IMR-90 (cell line): ENCODE measurements at regions not wholly inside any gene's neighbourhood (a gene's known extent, or its start where the extent isn't known, plus 50 kb on each side); places are given as distances from the start of the nearest gene placed in this dataset.

ENCODE experiments used
- ATAC-seq: fragments of 200-7000 bp; cut with Tn5 transposase; 2 replicates; pipeline ENCODE4 v1.9.1; 2020; ENCODE audit warnings: low read depth, mild to moderate bottlenecking, moderate library complexity
- BruUV-seq: library from RNA; stranded (reverse); fragments of 400-500 nt; replicated peaks from 2 replicates; lab custom pipeline; 2021; lab: Mats Ljungman, UMichigan
- CTCF ChIA-PET: fragments of 300-600 bp; formaldehyde crosslinking; extraction: SDS; loops from one replicate; lab custom pipeline; 2021; ENCODE audit warnings: antibody characterized with exemption; lab: Yijun Ruan, JAX
- POLR2A ChIA-PET: fragments of 300-600 bp; sonication (Branson Sonifier 250); formaldehyde crosslinking; loops from one replicate; lab custom pipeline; 2022; ENCODE audit warnings: antibody characterized with exemption; ENCODE audit not compliant: unreplicated experiment; lab: Charles Lee
- DNase-seq: peaks from one replicate; pipeline ENCODE4 v3.0.0; 2013
- H2AFZ ChIP-seq: replicated peaks from 2 replicates; pipeline ENCODE3; 2013; ENCODE audit warnings: low read length, mild to moderate bottlenecking; ENCODE audit not compliant: poor library complexity
- H2AK5ac ChIP-seq: 2 replicates; pipeline ENCODE4 v1.6.1; 2013; ENCODE audit warnings: low read depth, low read length, inconsistent platforms
- H2AK9ac ChIP-seq: replicated peaks from 2 replicates; pipeline ENCODE3; 2013; ENCODE audit warnings: mild to moderate bottlenecking, low read depth, low read length, moderate library complexity; ENCODE audit not compliant: poor library complexity
- H2BK120ac ChIP-seq: 2 replicates; pipeline ENCODE4 v1.6.1; 2013; ENCODE audit warnings: low read depth, low read length, inconsistent platforms
- H2BK15ac ChIP-seq: 3 replicates; pipeline ENCODE4 v1.6.1; 2013; ENCODE audit warnings: low read depth, low read length, inconsistent platforms
- H2BK20ac ChIP-seq: 2 replicates; pipeline ENCODE4 v1.6.1; 2013; ENCODE audit warnings: low read depth, mild to moderate bottlenecking, inconsistent platforms, low read length, moderate library complexity
- H2BK5ac ChIP-seq: 2 replicates; pipeline ENCODE4 v1.6.1; 2013; ENCODE audit warnings: mild to moderate bottlenecking, low read depth, low read length, inconsistent platforms; ENCODE audit not compliant: poor library complexity, severe bottlenecking
- H3K14ac ChIP-seq: replicated peaks from 2 replicates; pipeline ENCODE4 v1.6.1; 2013; ENCODE audit warnings: low read depth, low read length, inconsistent platforms
- H3K18ac ChIP-seq: 2 replicates; pipeline ENCODE4 v1.6.1; 2013; ENCODE audit warnings: low read depth, low read length, control low read depth
- H3K23ac ChIP-seq: 2 replicates; pipeline ENCODE4 v1.6.1; 2013; ENCODE audit warnings: low read depth, low read length, inconsistent platforms
- H3K27ac ChIP-seq: 2 replicates; pipeline ENCODE4 v1.5.1; 2013; ENCODE audit warnings: mild to moderate bottlenecking, control low read depth, low read length; ENCODE audit not compliant: insufficient read depth
- H3K27me3 ChIP-seq: 2 replicates; pipeline ENCODE4 v1.6.1; 2013; ENCODE audit warnings: low read length; ENCODE audit not compliant: control insufficient read depth, insufficient read depth
- H3K36me3 ChIP-seq: 2 replicates; pipeline ENCODE4 v1.6.1; 2013; ENCODE audit warnings: low read length, mixed read lengths; ENCODE audit not compliant: control insufficient read depth, insufficient read depth
- H3K4ac ChIP-seq: 2 replicates; pipeline ENCODE4 v1.6.1; 2013; ENCODE audit warnings: low read depth, low read length, inconsistent platforms
- H3K4me1 ChIP-seq: 2 replicates; pipeline ENCODE4 v1.6.1; 2013; ENCODE audit warnings: low read length, mixed read lengths; ENCODE audit not compliant: control insufficient read depth, insufficient read depth
- H3K4me2 ChIP-seq: 2 replicates; pipeline ENCODE4 v1.6.1; 2013; ENCODE audit warnings: low read depth, mild to moderate bottlenecking, control low read depth, low read length, moderate library complexity
- H3K4me3 ChIP-seq: 2 replicates; pipeline ENCODE4 v1.5.1; 2013; ENCODE audit warnings: low read depth, mild to moderate bottlenecking, control low read depth, low read length, moderate library complexity; ENCODE audit not compliant: insufficient read depth
- H3K56ac ChIP-seq: 2 replicates; pipeline ENCODE4 v1.6.1; 2013; ENCODE audit warnings: low read length, inconsistent platforms; ENCODE audit not compliant: insufficient read depth; ENCODE audit errors: extremely low read depth
- H3K79me1 ChIP-seq, 2 experiments: 2 replicates each; pipeline ENCODE4 v1.6.1; 2013; ENCODE audit warnings: low read length in 2 of 2, inconsistent platforms in 1 of 2, low read depth in 1 of 2
- H3K9ac ChIP-seq: 2 replicates; pipeline ENCODE4 v1.6.1; 2013; ENCODE audit warnings: low read depth, low read length, control low read depth
- H3K9me1 ChIP-seq: 2 replicates; pipeline ENCODE4 v1.6.1; 2013; ENCODE audit warnings: low read length, inconsistent platforms; ENCODE audit not compliant: insufficient read depth
- H3K9me3 ChIP-seq: 2 replicates; pipeline ENCODE4 v1.6.1; 2013; ENCODE audit warnings: low read length; ENCODE audit not compliant: control insufficient read depth, insufficient read depth
- H4K20me1 ChIP-seq: 2 replicates; pipeline ENCODE4 v1.6.1; 2013; ENCODE audit warnings: low read length, inconsistent platforms; ENCODE audit not compliant: insufficient read depth
- H4K5ac ChIP-seq: 2 replicates; pipeline ENCODE4 v1.6.1; 2013; ENCODE audit warnings: mild to moderate bottlenecking, low read depth, low read length, control low read depth
- H4K8ac ChIP-seq, 2 experiments: 2 replicates each; pipeline ENCODE4 v1.6.1; 2013; ENCODE audit warnings: low read depth in 2 of 2, low read length in 2 of 2, control low read depth in 1 of 2, inconsistent platforms in 1 of 2
- H4K91ac ChIP-seq: 2 replicates; pipeline ENCODE4 v1.6.1; 2013; ENCODE audit warnings: low read depth, low read length, inconsistent platforms; ENCODE audit not compliant: insufficient read depth
- BHLHE40 ChIP-seq: fragments of 150-350 bp; IDR thresholded peaks from 2 replicates; pipeline ENCODE4 v1.6.1; 2016; ENCODE audit warnings: mild to moderate bottlenecking, low read depth, low read length
- CEBPB ChIP-seq: IDR thresholded peaks from 2 replicates; pipeline ENCODE4 v1.6.1; 2012; ENCODE audit warnings: low read depth, low read length, improper control_type of control experiment
- CHD1 ChIP-seq: IDR thresholded peaks from 2 replicates; pipeline ENCODE4 v1.6.1; 2012; ENCODE audit warnings: low read depth, low read length, improper control_type of control experiment
- FOS ChIP-seq: fragments of 150-350 bp; IDR thresholded peaks from 2 replicates; pipeline ENCODE4 v1.6.1; 2016; ENCODE audit warnings: low read depth, low read length
- MAFK ChIP-seq: IDR thresholded peaks from 2 replicates; pipeline ENCODE4 v1.6.1; 2012; ENCODE audit warnings: low read depth, low read length, improper control_type of control experiment
- MAZ ChIP-seq: IDR thresholded peaks from 2 replicates; pipeline ENCODE4 v1.6.1; 2012; ENCODE audit warnings: low read depth, mild to moderate bottlenecking, low read length, improper control_type of control experiment, moderate library complexity, borderline replicate concordance
- MXI1 ChIP-seq: IDR thresholded peaks from 2 replicates; pipeline ENCODE4 v1.6.1; 2012; ENCODE audit warnings: low read depth, mild to moderate bottlenecking, low read length, moderate library complexity, borderline replicate concordance
- NFE2L2 ChIP-seq: fragments of 150-350 bp; IDR thresholded peaks from 2 replicates; pipeline ENCODE4 v1.6.1; 2016; ENCODE audit warnings: low read depth, mild to moderate bottlenecking, low read length
- POLR2A ChIP-seq: IDR thresholded peaks from 2 replicates; pipeline ENCODE4 v1.6.1; 2012; ENCODE audit warnings: mild to moderate bottlenecking, low read depth, low read length
- RAD21 ChIP-seq: IDR thresholded peaks from 2 replicates; pipeline ENCODE4 v1.6.1; 2012; ENCODE audit warnings: low read length, improper control_type of control experiment
- RCOR1 ChIP-seq: IDR thresholded peaks from 2 replicates; pipeline ENCODE4 v1.6.1; 2012; ENCODE audit warnings: mild to moderate bottlenecking, low read length, improper control_type of control experiment; ENCODE audit not compliant: insufficient replicate concordance
- RFX5 ChIP-seq: IDR thresholded peaks from 2 replicates; pipeline ENCODE4 v1.8.0; 2012; ENCODE audit warnings: low read depth, mild to moderate bottlenecking, low read length, moderate library complexity
- SMC3 ChIP-seq: fragments of 150-350 bp; IDR thresholded peaks from 2 replicates; pipeline ENCODE4 v1.6.1; 2016; ENCODE audit warnings: low read depth, mild to moderate bottlenecking, antibody characterized with exemption, low read length, moderate library complexity
- WGBS, 2 experiments: methylation state at CpG; one replicate each; pipeline versions ENCODE4 v1.1.5 to v1.1.7; 2013; ENCODE audit warnings: missing lambda C conversion rate in 2 of 2; ENCODE audit not compliant: insufficient read length in 1 of 2; ENCODE audit errors: extremely low coverage in 2 of 2; 5-methylcytosine and 5-hydroxymethylcytosine counted together
- dilution Hi-C: fragments of 300-500 bp; cut with HindIII; formaldehyde crosslinking; loops from one replicate; pipeline ENCODE4 v1.14.3; 2018; ENCODE audit warnings: low sequenced_read_pairs; ENCODE audit not compliant: unreplicated experiment
- in situ Hi-C: fragments of 300-500 bp; cut with MboI; formaldehyde crosslinking; loops from 3 replicates; pipeline ENCODE4 v1.14.3; 2019; ENCODE audit warnings: low sequenced_read_pairs, inconsistent platforms, mixed read lengths
- intact Hi-C: fragments of 100-400 bp; cut with micrococcal nuclease; formaldehyde crosslinking; loops from 2 replicates; pipeline ENCODE4 v1.10.0; 2022
- TF ChIP-seq, protein P1 (sequence below): fragments of 150-350 bp; IDR thresholded peaks from 2 replicates; pipeline ENCODE4 v1.6.1; 2017; ENCODE audit warnings: mild to moderate bottlenecking, antibody characterized with exemption, low read length, low read depth
- TF ChIP-seq, protein P2 (sequence below): conservative IDR thresholded peaks from 2 replicates; pipeline ENCODE4 v1.5.1; 2012; ENCODE audit warnings: mild to moderate bottlenecking, low read depth, low read length, improper control_type of control experiment
- TF ChIP-seq, protein P3 (sequence below): fragments of 150-350 bp; IDR thresholded peaks from 2 replicates; pipeline ENCODE4 v1.6.1; 2016; ENCODE audit warnings: low read depth, mild to moderate bottlenecking, low read length, moderate library complexity, borderline replicate concordance

DNA sequence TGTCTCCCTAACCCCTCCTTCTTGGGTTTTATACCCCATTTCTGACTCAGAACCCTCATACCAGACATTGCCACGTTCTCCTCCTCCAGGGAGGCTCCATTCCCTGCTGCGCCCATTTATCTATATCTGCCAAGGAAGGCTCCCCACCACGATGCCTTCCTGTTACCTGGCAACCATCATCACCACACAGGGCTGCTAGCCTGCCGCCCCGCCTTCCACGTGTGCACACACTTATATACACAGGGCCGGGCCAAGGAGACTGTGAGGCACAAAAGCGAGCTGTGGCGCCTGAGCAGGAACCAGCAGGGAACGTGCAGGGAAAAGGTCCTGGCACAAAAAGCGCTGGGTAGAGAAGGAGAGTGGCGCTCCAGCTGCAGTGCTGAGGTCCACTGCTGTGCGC lies 261.8 kb downstream of the CBLN1 start:
- no peak overlapping the region for H2BK15ac ChIP-seq
- no peak overlapping the region for H3K4me2 ChIP-seq
- intact Hi-C loops (no loop called here), in situ Hi-C loops (no loop called here), dilution Hi-C loops (no loop called here)
- H3K36me3 ChIP-seq = no peaks in the 10 kb centered on the region
- H4K8ac ChIP-seq = no peak overlapping the region
- no peak overlapping the region for H2BK20ac ChIP-seq
- H2AK5ac ChIP-seq = no peak overlapping the region
- DNase-seq = no peak
- CTCF ChIA-PET = no interaction called here
- H2AK9ac ChIP-seq = no peak overlapping the region
- no peak overlapping the region for H3K56ac ChIP-seq
- no peaks in the 10 kb centered on the region for H3K9me3 ChIP-seq
- H3K18ac ChIP-seq = no peak overlapping the region
- no TSS peak for BruUV-seq
- no peak overlapping the region for H3K9ac ChIP-seq
- peaks cover 4% of the 10 kb centered on the region; the same call in 1 of the 2 replicates for H3K4me1 ChIP-seq
- TF ChIP-seq BHLHE40 (no peak), RAD21 (no peak), CHD1 (no peak), POLR2A (no peak), MAFK (no peak), CEBPB (no peak), SMC3 (no peak), NFE2L2 (no peak), FOS (no peak), RCOR1 (no peak), MXI1 (no peak), RFX5 (no peak), MAZ (no peak)
- TF ChIP-seq, protein P1, sequence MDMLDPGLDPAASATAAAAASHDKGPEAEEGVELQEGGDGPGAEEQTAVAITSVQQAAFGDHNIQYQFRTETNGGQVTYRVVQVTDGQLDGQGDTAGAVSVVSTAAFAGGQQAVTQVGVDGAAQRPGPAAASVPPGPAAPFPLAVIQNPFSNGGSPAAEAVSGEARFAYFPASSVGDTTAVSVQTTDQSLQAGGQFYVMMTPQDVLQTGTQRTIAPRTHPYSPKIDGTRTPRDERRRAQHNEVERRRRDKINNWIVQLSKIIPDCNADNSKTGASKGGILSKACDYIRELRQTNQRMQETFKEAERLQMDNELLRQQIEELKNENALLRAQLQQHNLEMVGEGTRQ = no peak
- TF ChIP-seq, protein P2, sequence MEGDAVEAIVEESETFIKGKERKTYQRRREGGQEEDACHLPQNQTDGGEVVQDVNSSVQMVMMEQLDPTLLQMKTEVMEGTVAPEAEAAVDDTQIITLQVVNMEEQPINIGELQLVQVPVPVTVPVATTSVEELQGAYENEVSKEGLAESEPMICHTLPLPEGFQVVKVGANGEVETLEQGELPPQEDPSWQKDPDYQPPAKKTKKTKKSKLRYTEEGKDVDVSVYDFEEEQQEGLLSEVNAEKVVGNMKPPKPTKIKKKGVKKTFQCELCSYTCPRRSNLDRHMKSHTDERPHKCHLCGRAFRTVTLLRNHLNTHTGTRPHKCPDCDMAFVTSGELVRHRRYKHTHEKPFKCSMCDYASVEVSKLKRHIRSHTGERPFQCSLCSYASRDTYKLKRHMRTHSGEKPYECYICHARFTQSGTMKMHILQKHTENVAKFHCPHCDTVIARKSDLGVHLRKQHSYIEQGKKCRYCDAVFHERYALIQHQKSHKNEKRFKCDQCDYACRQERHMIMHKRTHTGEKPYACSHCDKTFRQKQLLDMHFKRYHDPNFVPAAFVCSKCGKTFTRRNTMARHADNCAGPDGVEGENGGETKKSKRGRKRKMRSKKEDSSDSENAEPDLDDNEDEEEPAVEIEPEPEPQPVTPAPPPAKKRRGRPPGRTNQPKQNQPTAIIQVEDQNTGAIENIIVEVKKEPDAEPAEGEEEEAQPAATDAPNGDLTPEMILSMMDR = no peak
- TF ChIP-seq, protein P3, sequence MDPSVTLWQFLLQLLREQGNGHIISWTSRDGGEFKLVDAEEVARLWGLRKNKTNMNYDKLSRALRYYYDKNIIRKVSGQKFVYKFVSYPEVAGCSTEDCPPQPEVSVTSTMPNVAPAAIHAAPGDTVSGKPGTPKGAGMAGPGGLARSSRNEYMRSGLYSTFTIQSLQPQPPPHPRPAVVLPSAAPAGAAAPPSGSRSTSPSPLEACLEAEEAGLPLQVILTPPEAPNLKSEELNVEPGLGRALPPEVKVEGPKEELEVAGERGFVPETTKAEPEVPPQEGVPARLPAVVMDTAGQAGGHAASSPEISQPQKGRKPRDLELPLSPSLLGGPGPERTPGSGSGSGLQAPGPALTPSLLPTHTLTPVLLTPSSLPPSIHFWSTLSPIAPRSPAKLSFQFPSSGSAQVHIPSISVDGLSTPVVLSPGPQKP = no peak
- H4K91ac ChIP-seq = no peak overlapping the region
- no peak overlapping the region for H3K4ac ChIP-seq
- H4K5ac ChIP-seq = no peak overlapping the region
- H2BK5ac ChIP-seq = no peak overlapping the region
- H2AFZ ChIP-seq = no peak overlapping the region
- H4K20me1 ChIP-seq = no peaks in the 10 kb centered on the region
- no peak overlapping the region for H3K14ac ChIP-seq
- ATAC-seq = no peak
- H3K27ac ChIP-seq = no peak overlapping the region
- no peaks in the 10 kb centered on the region for H3K79me1 ChIP-seq
- POLR2A ChIA-PET = no interaction called here
- peaks cover 23% of the 10 kb centered on the region for H3K27me3 ChIP-seq
- no peak overlapping the region for H3K23ac ChIP-seq
- no peak overlapping the region for H2BK120ac ChIP-seq
- H3K4me3 ChIP-seq = no peak overlapping the region
- WGBS, 2 experiments = no CpG with 5 or more reads among the region's 13 CpGs
- peaks cover 8% of the 10 kb centered on the region; the same call in 1 of the 2 replicates for H3K9me1 ChIP-seq
